ENCODE measurements at regions not wholly inside any gene's neighbourhood (a gene's known extent, or its start where the extent isn't known, plus 50 kb on each side); places are given as distances from the start of the nearest gene placed in this dataset.

DNA sequence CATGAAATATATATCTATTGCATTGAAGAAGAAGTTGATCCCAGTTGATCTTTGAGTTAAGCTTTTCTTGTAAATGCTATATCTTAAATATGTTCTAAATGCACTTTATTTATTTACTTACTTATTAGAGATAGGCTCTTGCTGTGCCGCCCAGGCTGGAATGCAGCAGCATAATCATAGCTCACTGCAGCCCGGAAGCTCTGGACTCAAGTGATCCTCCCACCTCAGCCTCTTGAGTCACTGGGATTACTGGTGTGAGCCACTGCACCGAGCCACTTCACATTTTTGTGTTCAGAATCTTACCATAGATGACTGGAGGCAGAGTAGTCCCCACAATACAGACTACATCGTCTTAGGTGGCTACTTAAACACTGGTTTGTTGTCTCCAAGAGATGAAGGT lies 324.3 kb upstream of the SLIT2 start (continued):
- TF ChIP-seq BHLHE40 (IDR thresholded peaks at IDR 0.05; ENCODE audit: borderline replicate concordance in 1 of 2, low read depth in 2 of 2, low read length in 1 of 2), result no peak
- TF ChIP-seq CEBPB (IDR thresholded peaks at IDR 0.05; ENCODE audit: borderline replicate concordance in 1 of 2, low read depth in 2 of 2, low read length in 2 of 2), result no peak

DNA sequence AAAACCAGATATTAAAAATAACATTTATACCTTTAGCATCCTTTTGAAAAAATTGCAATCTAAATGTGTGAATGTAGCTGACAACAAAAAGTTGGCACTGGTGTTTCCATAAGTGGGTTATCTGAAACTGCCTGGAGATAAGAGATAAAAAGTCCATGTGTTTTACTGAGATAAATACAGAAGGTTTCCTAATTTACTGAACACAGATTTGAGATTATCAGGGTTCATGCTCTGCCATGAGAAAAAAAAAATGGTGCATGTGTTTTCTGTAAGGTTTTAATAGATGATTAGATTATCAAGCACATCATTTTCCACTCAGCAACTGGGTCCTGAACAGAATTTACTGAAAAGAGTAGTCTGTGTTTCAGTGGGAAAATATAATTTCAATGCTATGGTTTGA lies 326.2 kb upstream of the SLIT2 start:
- CTCF ChIA-PET, result interaction anchor here (1.3 kb wide), 1 partner anchor 45 kb away, joined by 3 read pairs; no protein-coding TSS in a partner anchor
- no peak overlapping the region for H3K27ac ChIP-seq (ENCODE audit: control insufficient read depth, insufficient read depth)
- intact Hi-C loops (cut with micrococcal nuclease; ENCODE audit: unreplicated experiment), result no loop called here
- no peaks in the 10 kb centered on the region for H3K27me3 ChIP-seq (replicated peaks in 1 of 2; ENCODE audit: control insufficient read depth in 2 of 2, insufficient read depth in 2 of 2, low read length in 1 of 2)
- no peak overlapping the region for H3K4me2 ChIP-seq (ENCODE audit: control insufficient read depth, insufficient read depth)
- no peaks in the 10 kb centered on the region for H3K4me1 ChIP-seq (ENCODE audit: control insufficient read depth, insufficient read depth, low read length)
- FAIRE-seq (no peak), ATAC-seq (no peak), DNase-seq (ENCODE audit: low read depth, low spot score) (no peak)
- SMC1A ChIA-PET (ENCODE audit: uncharacterized antibody, unreplicated experiment), result no interaction called here
- POLR2A ChIA-PET, result no interaction called here
- no peaks in the 10 kb centered on the region for H4K20me1 ChIP-seq (ENCODE audit: control insufficient read depth, insufficient read depth)
- no peak overlapping the region for H3K9ac ChIP-seq (ENCODE audit: control insufficient read depth, insufficient read depth, low read length)
- no peak overlapping the region for H3K4me3 ChIP-seq
- BruUV-seq (replicated peaks), result no TSS peak
- in situ Hi-C loops (cut with MboI), result no loop called here
- no peaks in the 10 kb centered on the region for H3K9me3 ChIP-seq (replicated peaks; ENCODE audit: control insufficient read depth, insufficient read depth, low read length)
- H3K36me3 ChIP-seq (ENCODE audit: control insufficient read depth in 2 of 2, insufficient read depth in 2 of 2, low read length in 1 of 2), result no peaks in the 10 kb centered on the region
- RAD21 ChIA-PET (ENCODE audit: unreplicated experiment), result no interaction called here
- H2AFZ ChIP-seq (ENCODE audit: control insufficient read depth, low read depth, low read length), result no peak overlapping the region
- H3K79me2 ChIP-seq (ENCODE audit: control insufficient read depth, insufficient read depth, low read length), result no peaks in the 10 kb centered on the region
- TF ChIP-seq, protein P1, sequence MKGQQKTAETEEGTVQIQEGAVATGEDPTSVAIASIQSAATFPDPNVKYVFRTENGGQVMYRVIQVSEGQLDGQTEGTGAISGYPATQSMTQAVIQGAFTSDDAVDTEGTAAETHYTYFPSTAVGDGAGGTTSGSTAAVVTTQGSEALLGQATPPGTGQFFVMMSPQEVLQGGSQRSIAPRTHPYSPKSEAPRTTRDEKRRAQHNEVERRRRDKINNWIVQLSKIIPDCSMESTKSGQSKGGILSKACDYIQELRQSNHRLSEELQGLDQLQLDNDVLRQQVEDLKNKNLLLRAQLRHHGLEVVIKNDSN (IDR thresholded peaks at IDR 0.05; ENCODE audit: borderline replicate concordance, extremely low read length, insufficient read depth, low read depth, low read length), result no peak
- TF ChIP-seq SMARCA5 (IDR thresholded peaks at IDR 0.05), result no peak
- TF ChIP-seq NFXL1 (IDR thresholded peaks at IDR 0.05; ENCODE audit: borderline replicate concordance), result no peak
- TF ChIP-seq IKZF1 (conservative IDR thresholded peaks at IDR 0.05), result no peak
- no peak for TF ChIP-seq BACH1 (IDR thresholded peaks at IDR 0.05; ENCODE audit: borderline replicate concordance)
- TF ChIP-seq ZNF24 (IDR thresholded peaks at IDR 0.05), result no peak
- TF ChIP-seq CBX5 (IDR thresholded peaks at IDR 0.05; ENCODE audit: low read depth), result no peak
- no peak for TF ChIP-seq NR2F1 (conservative IDR thresholded peaks at IDR 0.05)
- TF ChIP-seq RUNX3 (IDR thresholded peaks at IDR 0.05; ENCODE audit: low read length), result no peak
- TF ChIP-seq SUPT20H (IDR thresholded peaks at IDR 0.05; ENCODE audit: borderline replicate concordance, control insufficient read depth, low read depth, low read length), result no peak
- TF ChIP-seq CEBPB (IDR thresholded peaks at IDR 0.05; ENCODE audit: borderline replicate concordance in 1 of 2, low read depth in 2 of 2, low read length in 2 of 2), result no peak
- TF ChIP-seq, protein P2, sequence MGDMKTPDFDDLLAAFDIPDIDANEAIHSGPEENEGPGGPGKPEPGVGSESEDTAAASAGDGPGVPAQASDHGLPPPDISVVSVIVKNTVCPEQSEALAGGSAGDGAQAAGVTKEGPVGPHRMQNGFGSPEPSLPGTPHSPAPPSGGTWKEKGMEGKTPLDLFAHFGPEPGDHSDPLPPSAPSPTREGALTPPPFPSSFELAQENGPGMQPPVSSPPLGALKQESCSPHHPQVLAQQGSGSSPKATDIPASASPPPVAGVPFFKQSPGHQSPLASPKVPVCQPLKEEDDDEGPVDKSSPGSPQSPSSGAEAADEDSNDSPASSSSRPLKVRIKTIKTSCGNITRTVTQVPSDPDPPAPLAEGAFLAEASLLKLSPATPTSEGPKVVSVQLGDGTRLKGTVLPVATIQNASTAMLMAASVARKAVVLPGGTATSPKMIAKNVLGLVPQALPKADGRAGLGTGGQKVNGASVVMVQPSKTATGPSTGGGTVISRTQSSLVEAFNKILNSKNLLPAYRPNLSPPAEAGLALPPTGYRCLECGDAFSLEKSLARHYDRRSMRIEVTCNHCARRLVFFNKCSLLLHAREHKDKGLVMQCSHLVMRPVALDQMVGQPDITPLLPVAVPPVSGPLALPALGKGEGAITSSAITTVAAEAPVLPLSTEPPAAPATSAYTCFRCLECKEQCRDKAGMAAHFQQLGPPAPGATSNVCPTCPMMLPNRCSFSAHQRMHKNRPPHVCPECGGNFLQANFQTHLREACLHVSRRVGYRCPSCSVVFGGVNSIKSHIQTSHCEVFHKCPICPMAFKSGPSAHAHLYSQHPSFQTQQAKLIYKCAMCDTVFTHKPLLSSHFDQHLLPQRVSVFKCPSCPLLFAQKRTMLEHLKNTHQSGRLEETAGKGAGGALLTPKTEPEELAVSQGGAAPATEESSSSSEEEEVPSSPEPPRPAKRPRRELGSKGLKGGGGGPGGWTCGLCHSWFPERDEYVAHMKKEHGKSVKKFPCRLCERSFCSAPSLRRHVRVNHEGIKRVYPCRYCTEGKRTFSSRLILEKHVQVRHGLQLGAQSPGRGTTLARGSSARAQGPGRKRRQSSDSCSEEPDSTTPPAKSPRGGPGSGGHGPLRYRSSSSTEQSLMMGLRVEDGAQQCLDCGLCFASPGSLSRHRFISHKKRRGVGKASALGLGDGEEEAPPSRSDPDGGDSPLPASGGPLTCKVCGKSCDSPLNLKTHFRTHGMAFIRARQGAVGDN (IDR thresholded peaks at IDR 0.05), result no peak
- no peak for TF ChIP-seq RB1 (IDR thresholded peaks at IDR 0.05; ENCODE audit: borderline replicate concordance)
- TF ChIP-seq NFYA (IDR thresholded peaks at IDR 0.05; ENCODE audit: borderline replicate concordance, low read depth, low read length), result no peak
- no peak for TF ChIP-seq EP300 (IDR thresholded peaks at IDR 0.05; ENCODE audit: borderline replicate concordance in 1 of 2, control insufficient read depth in 1 of 2, low read depth in 2 of 2, low read length in 2 of 2)
- TF ChIP-seq IKZF2 (IDR thresholded peaks at IDR 0.05), result no peak
- no peak for TF ChIP-seq HDAC2 (IDR thresholded peaks at IDR 0.05)
- TF ChIP-seq, protein P3, sequence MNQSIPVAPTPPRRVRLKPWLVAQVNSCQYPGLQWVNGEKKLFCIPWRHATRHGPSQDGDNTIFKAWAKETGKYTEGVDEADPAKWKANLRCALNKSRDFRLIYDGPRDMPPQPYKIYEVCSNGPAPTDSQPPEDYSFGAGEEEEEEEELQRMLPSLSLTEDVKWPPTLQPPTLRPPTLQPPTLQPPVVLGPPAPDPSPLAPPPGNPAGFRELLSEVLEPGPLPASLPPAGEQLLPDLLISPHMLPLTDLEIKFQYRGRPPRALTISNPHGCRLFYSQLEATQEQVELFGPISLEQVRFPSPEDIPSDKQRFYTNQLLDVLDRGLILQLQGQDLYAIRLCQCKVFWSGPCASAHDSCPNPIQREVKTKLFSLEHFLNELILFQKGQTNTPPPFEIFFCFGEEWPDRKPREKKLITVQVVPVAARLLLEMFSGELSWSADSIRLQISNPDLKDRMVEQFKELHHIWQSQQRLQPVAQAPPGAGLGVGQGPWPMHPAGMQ (IDR thresholded peaks at IDR 0.05; ENCODE audit: borderline replicate concordance), result no peak

Measured in GM12878 (cell line).